ENCODE measurements at regions not wholly inside any gene's neighbourhood (a gene's known extent, or its start where the extent isn't known, plus 50 kb on each side); places are given as distances from the start of the nearest gene placed in this dataset.

DNA sequence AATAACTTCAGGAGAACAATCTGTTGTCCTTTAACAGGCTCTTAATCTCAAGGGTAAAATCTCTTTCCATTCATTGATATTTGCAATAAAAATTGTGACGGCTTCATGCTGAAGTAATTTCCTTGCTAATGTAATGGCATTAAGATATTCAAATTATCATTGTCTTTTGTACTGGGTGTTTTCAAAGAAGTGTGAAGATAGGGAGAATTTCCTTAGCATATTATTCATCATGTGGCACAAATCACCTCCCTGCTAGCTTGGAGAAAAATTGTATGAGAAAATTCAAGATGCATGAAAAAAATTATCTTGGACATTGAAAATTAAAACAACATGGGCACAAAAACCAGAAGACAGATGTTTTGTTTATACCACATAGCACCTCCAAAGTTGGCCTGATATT is 63.6 kb upstream of the ARID2 start:
- DNase-seq (ENCODE audit: low read depth in 3 of 3, low spot score in 1 of 3) = no peak

GRCh38 chr12:45666396-45666795 is 63.1 kb upstream of the ARID2 start:
- no peak for DNase-seq (ENCODE audit: low read depth in 3 of 3, low spot score in 1 of 3)

DNA sequence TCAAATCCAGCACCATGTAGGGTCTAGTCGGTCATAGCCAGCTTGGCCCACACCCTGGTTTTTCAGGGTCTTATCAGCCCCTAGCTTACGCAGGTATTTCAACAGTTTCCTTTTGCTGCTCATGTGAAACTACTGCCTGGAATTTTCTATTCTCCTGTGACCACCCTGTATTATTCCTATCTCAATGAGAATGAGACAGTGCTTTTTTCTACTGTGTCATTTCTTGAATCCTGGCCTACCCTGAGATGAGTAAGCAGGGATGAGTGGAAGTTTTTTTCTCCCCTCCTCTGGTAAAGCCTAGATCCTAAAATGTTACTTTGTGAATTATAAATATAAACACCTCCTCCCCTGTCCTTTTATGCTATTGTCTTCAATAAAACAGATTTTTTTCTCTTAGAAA is 62.7 kb upstream of the ARID2 start:
- DNase-seq (ENCODE audit: low read depth in 3 of 3, low spot score in 1 of 3) = no peak

DNA sequence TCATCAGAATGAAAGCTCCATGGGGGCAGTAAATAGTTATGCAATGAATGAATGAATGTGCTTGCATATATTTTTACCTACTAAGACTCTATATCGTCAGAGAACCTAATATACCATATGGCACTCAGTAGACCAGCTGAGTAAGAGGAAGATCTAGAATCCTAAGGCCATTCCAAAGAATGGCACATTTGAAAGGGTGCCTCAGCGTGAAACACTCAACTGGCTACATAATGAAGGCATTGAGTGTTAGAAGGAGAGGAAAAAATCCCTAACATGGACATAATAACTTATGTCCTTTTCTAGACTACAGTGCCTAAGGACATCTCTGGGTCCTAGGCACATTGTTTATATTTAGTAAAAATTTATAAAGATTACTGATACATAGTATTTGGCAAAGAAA is 61.7 kb upstream of the ARID2 start:
- no peak for DNase-seq (ENCODE audit: low read depth in 3 of 3, low spot score in 1 of 3)

GRCh38 chr12:45668641-45669040 is 60.9 kb upstream of the ARID2 start:
- DNase-seq (ENCODE audit: low read depth in 3 of 3, low spot score in 1 of 3) = no peak

GRCh38 chr12:45669093-45669492 is 60.4 kb upstream of the ARID2 start:
- DNase-seq (ENCODE audit: low read depth in 3 of 3, low spot score in 1 of 3) = no peak

GRCh38 chr12:45669792-45670191 is 59.7 kb upstream of the ARID2 start:
- DNase-seq (ENCODE audit: low read depth in 3 of 3, low spot score in 1 of 3) = no peak

GRCh38 chr12:45670346-45671065 is 59.0 kb upstream of the ARID2 start:
- DNase-seq (ENCODE audit: low read depth in 3 of 3, low spot score in 1 of 3) = no peak

DNA sequence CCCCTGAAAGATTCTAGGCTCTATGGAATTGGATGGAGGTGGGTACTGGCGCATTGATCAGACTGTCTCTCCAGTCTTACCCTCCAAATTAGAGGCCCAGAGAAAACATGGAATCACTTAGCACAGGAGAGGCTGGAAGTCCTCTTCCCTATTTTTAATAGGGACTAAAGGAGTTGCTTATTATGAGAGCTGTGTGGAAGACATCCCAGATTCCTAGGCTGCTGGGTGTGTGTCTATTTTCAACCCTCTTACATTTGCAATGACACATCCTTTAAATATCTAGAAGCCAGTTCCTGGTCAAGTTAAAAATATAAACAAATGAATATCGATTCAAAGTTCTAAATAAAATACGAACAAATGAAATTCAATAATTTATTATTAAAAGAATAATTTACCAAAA is 58.3 kb upstream of the ARID2 start:
- DNase-seq (ENCODE audit: low read depth in 3 of 3, low spot score in 1 of 3) = no peak

DNA sequence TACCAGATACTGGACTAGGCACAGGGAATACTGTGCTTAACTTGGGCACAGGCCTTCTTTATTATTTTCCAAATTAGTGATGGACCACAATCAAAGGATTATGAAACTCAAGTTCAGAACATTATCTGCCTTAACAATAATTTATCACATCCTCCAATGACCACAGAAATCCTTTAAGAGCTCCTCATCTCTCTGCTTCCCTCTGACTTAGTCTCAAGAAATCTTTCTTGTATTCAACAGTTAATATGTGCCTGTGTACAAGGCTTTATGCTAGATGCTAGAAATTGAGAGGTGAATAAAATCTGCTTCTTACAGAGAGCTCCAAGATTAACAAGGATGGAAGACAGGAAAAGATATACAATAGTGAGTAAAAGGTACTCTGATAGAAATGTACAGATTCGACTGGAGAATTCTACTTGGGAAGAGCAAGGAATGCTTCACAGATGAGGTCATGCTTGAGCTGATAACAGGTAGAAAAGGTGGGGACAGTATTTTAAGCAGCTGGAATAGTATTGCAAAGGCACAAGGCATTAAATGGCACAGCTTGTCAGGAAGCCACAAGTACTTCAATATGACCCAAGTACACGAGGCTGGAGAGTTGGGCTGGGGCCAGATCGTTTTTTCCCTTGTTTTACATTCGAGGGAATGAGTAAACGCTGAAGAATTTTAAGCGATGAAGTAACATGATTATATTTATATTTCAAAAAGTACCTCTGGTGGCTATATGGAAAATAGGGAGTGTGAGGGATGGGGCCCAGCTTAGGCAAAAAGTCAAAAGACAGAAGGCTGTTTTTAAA is 55.1 kb upstream of the ARID2 start:
- DNase-seq (ENCODE audit: low read depth in 3 of 3, low spot score in 1 of 3) = no peak

DNA sequence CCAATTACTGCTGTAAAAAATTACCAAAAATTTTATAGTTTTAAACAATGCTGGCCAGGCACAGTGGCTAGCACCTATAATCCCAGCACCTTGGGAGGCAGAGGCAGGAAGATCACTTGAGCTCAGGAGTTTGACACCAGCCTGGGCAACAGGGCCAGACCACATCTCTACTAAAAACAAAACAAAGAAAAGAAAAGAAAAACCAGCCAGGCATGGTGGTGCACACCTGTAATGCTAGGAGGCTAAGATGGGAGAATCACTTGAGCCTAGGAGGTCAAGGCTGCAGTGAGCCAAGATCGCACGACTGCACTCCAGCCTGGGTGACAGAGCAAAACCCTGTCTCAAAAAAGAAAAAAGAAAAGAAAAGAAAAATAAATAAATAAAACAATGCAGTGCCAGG is 54.0 kb upstream of the ARID2 start:
- no peak for DNase-seq (ENCODE audit: low read depth in 3 of 3, low spot score in 1 of 3)
